HG02870 (cell line): ENCODE measurements at regions not wholly inside any gene's neighbourhood (a gene's known extent, or its start where the extent isn't known, plus 50 kb on each side); places are given as distances from the start of the nearest gene placed in this dataset.

Experiments used
- ATAC-seq: cut with Tn5 transposase; IDR thresholded peaks from one replicate; pipeline ENCODE4 v1.9.1; 2021; ENCODE audit warnings: mild to moderate bottlenecking, moderate library complexity; ENCODE audit not compliant: unreplicated experiment

DNA sequence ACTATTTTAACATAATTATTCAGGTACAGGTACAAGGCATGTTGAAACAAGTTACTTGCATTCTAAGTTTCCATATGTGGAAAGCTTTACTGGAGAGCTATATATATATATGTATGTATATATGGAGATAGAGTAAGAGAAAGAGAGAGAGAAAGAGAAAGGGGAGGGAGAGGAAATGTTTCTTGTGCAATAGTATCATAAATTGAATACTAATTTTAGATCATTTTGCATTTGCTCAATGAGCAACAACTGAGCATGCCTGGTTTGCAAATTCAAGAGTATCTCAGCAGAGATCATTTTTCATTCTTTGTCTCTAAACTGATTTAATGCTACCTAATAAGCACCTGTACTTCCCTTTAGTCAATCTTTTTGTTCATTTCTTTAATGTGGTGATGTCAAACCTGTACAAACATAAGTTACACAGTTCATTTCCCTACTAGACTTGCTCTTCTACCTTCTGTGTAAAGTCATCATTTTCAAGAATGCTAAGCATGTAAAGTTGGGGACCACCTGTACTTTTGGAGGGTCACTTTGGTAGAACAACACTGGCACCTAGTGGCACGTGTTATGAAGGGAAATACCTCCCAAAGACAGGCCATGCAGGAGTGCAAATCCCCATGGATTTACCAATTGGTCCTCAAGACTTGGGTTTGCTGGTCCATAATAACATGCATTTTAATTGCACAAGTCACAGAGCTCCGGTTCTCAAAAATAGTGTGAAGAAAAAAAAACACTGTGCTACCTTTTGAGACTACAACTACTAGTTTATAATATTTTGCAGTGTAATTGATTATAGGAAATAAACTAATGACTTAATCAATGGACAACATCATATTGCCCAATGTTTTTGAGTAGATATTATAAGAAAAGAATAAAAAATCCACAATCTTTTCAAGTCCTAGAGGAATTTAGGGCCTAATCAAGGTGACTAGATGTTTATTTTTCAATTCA, 431.2 kb upstream of the IGFBP3 start:
- ATAC-seq, result no peak

- no peak for ATAC-seq
These were observed 428.4 kb upstream of the IGFBP3 start for GRCh38 chr7:46349490-46349889.

DNA sequence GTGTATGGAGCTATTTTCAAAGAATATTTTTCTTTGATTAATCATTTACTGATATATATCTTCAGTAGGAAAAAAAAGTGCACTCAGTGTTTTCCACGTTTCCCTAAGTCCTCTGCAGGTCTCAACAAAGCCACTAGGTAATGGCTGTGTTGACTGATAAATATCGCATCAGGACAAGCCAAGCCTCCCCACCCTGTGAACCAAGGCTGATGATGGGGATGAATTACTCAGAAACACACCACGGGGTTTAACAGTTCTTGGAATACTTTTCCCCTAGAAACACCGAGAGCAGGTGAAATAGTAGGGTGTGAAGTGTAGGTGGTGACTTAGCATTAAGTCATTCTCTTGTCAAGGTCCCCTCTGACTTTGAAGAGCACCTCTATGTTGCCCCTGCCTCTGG, 423.5 kb upstream of the IGFBP3 start:
- no peak for ATAC-seq

DNA sequence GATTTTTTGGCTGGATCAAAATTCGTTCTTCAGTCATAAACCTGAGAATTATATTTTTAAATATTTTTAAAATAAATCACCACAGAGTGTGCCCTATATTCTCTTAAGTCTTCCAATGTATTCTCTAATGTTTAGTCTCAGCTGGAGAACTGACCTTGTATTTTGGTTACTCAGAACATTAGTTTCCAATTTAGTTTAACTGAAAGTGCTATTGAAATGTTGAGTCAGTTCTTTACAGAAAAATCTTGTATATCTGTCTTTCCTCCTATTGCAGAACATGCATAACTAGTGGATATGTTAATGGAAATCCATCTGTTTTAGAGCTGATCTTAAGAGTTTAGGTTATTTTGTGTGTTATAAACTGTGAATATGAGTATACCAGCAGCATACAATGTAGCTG, 422.7 kb upstream of the IGFBP3 start:
- ATAC-seq, result no peak

GRCh38 chr7:46322937-46323336, 401.9 kb upstream of the IGFBP3 start:
- no peak for ATAC-seq

DNA sequence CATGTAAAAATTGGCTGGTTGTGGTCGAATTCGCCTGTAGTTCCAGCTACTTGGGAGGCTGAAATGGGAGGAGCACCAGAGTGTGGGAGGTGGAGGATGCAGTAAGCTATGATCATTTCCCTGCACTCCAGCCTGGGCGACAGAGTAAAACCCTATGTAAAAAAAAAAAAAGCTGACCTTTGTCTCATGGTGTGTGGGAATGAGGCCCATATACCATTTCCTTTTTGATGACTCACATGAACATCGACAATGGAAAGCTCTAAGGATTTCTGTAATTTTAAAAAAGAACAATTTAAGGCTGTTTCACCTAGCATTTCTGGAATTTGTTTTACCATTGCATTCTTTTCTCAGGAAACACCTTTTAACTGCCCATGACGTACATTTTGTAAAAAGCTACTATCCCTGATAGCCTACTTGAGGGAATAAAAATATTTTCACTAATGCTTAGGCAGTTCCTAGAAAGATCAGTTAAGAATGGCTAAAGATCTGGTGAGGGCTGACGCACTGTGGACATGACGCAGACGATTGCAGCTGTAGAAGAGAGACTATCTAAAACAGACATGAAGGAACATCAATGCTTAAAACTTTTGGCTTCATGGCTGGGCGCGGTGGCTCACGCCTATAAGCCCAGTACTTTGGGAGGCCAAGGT, 400.6 kb upstream of the IGFBP3 start:
- no peak for ATAC-seq

DNA sequence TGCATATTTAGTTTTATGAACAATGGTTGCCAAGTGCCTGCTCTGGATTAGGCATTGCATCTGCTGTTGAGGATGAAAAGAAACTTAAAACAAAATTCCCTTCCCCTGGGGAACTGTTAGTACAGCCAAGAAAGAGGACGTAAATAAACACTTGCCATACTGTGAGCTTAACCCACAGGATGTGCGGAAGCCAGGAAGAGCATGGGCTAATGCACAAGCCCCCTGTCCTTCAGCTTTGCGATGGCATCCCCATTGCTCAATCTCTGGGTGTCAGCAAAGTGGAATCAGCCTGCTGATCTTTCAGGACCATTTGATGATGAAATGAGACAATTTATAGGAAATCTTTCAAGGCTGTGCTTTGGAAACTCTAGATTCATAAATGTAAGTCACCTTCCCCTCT, 399.9 kb upstream of the IGFBP3 start:
- no peak for ATAC-seq

- no peak for ATAC-seq
These were observed 398.8 kb upstream of the IGFBP3 start for GRCh38 chr7:46319841-46320240.

- no peak for ATAC-seq
These were observed 397.2 kb upstream of the IGFBP3 start for GRCh38 chr7:46318276-46318675.

- no peak for ATAC-seq
These were observed 396.2 kb upstream of the IGFBP3 start for GRCh38 chr7:46317256-46317655.

GRCh38 chr7:46315891-46316290, 394.8 kb upstream of the IGFBP3 start:
- no peak for ATAC-seq

DNA sequence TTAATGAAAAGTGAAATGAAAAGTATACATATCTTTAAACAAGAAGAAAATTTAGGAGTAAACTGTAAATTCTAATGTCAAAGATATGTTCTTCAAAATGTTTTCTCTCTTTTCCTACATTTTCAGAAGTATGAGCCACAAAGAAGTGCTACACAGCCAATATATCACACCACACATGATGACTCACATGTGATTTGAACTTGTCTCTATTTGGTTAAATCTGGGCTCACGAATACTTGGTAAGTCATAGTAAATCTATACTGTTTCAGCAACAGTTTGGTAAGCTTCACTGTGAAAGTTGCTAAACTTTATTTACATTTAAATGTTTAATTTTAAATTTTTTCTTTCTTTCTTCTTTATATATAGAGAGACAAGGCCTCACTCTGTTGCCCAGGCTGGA, 380.6 kb upstream of the IGFBP3 start:
- no peak for ATAC-seq

- no peak for ATAC-seq
These were observed 376.4 kb upstream of the IGFBP3 start for GRCh38 chr7:46297515-46297914.

DNA sequence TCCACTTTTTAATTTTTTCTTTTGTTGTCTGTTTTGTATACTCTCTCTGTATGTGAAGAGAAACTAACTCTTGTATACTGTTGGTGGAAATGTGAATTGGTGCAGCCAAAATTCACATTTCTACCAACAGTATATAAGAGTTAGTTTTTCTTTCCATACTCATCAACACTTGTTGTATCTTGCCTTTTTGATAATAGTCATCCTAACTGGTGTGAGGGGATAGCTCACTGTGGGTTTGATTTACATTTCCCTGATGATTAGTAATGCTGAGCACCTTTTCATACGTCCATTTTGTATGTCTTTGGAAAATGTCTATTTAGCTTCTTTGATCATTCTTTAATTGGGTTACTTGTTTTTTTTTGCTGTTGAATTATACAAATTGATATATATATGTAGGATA, 375.5 kb upstream of the IGFBP3 start:
- ATAC-seq, result no peak

DNA sequence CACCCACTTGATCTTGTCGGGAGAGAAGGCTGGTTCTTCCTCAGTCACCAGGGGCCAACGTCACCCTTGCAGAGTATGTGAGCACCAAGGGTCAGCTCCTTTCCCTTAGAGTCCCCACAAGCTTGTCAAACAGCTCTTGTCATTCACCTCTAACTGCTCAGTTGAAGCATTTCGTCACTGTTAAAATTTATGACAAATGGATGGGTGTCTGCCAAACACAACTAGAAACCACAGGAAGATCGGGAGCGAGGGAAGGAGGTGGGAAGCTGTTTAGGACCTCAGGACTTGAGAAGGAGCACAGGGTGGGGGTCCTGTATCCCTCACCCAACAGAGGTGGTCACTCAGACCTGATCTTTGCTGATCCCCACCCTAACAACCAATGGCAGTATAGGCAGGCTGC, 373.3 kb upstream of the IGFBP3 start:
- ATAC-seq, result no peak

DNA sequence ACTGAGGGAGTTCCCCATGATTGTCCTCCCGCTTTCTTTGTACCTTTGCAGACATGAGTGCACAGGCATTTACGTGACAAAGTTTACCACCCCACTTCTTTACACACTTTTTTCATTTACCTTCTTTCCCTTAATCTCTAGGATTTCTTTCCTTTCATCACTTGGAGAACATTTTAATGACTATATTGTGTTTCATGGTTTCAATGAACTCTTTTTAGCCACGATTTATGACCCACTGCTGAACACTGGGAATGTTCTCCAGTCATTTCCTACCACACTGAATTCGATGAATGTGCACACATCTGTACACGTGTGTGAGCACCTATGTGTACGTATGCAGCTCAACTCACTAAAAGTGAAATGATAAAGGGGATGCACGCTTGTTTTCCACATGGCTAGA, 371.7 kb upstream of the IGFBP3 start:
- ATAC-seq, result no peak

DNA sequence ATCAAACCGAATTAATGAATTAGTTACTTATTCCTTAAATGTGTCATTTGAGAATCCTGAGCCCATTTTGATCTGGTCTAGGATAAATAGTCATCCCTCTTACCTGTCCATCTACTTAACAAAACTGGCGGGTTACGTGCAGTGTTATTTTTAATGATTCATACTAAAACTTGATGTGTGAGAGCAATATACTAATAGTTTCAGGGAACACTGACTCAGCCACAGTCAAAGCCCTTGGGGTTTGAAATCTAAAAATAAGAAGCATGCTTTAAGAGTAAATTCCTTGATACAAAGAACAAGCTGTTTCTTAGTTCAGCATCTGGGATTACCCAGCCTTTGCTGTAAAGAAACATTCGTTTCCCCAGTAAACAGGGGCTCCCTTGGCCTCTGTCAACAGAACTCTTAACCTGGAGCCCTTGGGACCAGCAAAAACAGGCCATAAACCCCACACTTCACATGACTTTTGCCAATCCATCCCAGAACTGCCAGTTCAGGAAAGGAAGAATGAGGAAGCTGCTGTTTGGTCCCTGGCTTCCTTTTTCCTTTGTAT, 370.6 kb upstream of the IGFBP3 start:
- ATAC-seq, result no peak

DNA sequence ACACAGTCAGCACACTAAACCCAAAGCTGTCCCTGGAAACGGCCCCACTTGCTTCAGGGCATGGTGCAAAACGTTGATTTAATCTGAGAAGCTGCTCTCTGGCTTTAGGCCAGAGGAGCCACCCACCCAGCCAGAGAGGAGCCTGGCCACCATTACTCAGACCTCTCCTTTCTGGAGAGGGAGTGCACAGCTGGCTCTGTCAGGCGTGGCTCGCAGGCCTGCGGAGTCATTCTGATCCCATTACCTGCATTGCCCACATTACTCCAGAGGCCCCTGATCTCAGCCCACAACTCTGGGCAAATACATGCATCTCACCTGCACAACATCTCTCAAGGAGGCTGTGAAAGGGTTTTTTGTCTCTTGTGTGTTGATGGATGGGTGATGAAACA, 370.0 kb upstream of the IGFBP3 start:
- ATAC-seq, result no peak

DNA sequence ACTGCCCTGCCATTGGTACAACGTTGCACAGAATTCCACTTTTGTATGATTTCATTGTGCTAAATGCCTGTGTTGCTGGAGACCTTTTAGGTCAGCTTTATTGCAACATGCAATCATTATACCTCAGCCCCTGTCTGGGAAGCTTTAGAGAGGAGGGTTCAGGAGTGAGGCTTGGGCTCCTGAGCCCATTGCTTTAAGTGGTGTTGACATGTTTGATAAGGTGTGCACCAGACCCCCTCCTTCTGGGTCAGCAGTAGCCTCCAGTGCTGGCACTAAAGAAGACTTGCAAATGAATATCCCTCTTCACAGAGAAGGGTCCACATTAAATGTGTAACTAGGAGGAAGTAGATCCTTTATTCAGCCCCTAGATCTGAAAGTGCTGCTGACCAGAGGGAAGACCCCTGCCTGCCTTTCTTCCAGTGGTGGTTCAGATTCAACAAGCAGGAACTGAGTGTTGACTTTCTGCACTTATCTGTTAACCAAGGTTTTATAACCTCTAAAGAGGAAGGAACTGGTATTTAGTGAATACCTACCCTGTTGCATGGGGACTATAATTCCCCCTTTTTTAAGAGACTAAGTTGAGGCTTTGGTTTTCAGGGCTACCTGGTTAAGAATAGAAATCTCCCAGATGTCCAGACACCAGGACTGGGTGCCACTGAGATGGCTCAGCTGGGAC, 369.4 kb upstream of the IGFBP3 start:
- ATAC-seq, result no peak

DNA sequence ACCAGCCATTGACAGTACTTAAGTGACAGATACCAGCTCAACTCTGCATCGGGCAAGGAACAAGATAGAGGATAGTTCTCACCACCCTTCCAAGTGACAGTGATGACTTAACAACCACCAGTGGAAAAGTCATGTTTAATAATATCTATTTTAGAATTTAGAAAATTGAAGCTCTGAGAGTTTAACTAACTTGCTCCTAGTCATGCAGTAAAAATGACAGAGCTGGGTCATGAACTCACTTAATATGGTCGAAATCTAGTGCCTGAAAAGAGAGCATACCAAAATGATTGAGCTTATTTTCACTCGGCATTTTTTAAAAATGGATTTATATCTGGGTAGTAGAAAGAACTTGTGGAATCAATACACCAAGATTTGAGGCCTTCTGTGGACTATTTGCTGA, 367.8 kb upstream of the IGFBP3 start:
- no peak for ATAC-seq

GRCh38 chr7:46288010-46288409, 366.9 kb upstream of the IGFBP3 start:
- ATAC-seq, result no peak

DNA sequence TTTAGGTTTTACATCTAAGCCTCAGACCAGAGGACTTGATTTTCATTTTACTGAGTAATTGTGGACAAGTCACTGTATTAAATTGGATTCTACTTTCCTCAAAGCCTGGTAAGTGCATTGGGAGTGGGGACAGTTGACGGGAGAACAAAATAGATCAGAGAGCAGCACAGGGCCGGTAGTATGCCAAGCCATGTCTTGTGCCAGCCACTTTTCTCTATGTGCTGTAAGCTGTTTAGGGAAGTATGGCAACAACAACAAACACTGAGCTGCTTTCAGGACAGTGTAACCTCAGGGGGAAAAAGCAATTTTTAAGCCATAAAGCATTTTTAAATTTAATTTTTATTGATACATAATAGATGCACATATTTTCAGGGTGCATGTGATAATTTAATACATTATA, 365.9 kb upstream of the IGFBP3 start:
- ATAC-seq, result no peak
